ENCODE measurements at regions not wholly inside any gene's neighbourhood (a gene's known extent, or its start where the extent isn't known, plus 50 kb on each side); places are given as distances from the start of the nearest gene placed in this dataset.

DNA sequence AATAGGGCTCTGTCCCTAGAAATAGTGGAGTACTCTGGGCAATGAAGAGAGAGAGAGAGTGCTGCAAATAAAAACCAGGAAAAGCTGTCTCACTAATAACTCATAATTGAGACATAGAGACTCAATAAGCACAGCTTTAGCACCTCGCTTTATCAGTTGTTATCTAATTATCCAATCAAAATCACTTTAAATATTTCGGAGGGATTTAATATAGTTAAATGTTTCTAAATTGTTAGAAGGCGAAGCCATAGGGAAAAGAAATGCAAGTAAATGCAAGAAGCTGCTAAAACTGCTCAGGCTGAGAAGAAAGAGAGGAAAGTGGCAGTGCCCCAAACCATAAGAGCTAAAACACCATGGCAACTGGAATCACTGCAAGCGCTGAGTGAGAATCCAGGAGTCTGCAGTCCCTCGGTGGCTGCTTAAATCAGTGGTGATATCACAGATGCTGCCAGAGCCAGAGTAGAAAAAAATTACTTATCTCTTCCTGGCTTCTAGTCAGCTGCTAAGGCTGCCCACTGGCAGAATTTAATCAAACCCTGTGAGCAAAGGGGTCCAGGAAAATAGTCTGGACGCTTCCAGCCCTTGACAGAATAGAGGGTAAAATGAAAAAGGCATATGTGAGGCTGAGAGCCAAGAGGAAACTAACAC is 150.4 kb upstream of the CHRM2 start:
- DNase-seq (ENCODE audit: low read depth), result no peak
- H3K36me3 ChIP-seq (ENCODE audit: control insufficient read depth, insufficient read depth, low read length), result no peaks in the 10 kb centered on the region
- no peak overlapping the region for H3K4me3 ChIP-seq (ENCODE audit: low read depth, low read length)
- H3K27me3 ChIP-seq (ENCODE audit: control insufficient read depth, insufficient read depth, low read length), result no peaks in the 10 kb centered on the region
- TF ChIP-seq, protein P1, sequence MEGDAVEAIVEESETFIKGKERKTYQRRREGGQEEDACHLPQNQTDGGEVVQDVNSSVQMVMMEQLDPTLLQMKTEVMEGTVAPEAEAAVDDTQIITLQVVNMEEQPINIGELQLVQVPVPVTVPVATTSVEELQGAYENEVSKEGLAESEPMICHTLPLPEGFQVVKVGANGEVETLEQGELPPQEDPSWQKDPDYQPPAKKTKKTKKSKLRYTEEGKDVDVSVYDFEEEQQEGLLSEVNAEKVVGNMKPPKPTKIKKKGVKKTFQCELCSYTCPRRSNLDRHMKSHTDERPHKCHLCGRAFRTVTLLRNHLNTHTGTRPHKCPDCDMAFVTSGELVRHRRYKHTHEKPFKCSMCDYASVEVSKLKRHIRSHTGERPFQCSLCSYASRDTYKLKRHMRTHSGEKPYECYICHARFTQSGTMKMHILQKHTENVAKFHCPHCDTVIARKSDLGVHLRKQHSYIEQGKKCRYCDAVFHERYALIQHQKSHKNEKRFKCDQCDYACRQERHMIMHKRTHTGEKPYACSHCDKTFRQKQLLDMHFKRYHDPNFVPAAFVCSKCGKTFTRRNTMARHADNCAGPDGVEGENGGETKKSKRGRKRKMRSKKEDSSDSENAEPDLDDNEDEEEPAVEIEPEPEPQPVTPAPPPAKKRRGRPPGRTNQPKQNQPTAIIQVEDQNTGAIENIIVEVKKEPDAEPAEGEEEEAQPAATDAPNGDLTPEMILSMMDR (IDR thresholded peaks at IDR 0.05; ENCODE audit: insufficient read depth, low read length, poor library complexity, severe bottlenecking), result no peak

DNA sequence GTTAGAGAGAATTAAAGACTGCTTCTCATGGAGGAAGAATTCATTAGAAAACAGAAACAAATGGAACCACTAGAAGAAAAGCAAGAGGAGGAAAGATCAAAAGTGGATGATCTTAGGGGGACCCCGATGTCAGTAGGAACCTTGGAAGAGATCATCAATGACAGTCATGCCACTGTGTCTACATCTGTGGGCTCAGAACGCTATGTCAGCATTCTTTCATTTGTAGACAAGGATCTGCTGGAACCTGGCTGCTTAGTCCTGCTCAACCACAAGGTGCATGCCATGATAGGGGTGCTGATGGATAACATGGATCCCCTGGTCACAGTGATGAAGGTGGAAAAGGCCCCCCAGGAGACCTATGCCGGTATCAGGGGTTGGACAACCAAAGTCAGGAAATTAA is 154.4 kb upstream of the CHRM2 start:
- TF ChIP-seq, protein P1 (IDR thresholded peaks at IDR 0.05; ENCODE audit: insufficient read depth, low read length, poor library complexity, severe bottlenecking), result no peak
- no peaks in the 10 kb centered on the region for H3K27me3 ChIP-seq (ENCODE audit: control insufficient read depth, insufficient read depth, low read length)
- no peak overlapping the region for H3K4me3 ChIP-seq (ENCODE audit: low read depth, low read length)
- H3K36me3 ChIP-seq (ENCODE audit: control insufficient read depth, insufficient read depth, low read length), result no peaks in the 10 kb centered on the region
- DNase-seq (ENCODE audit: low read depth), result no peak

DNA sequence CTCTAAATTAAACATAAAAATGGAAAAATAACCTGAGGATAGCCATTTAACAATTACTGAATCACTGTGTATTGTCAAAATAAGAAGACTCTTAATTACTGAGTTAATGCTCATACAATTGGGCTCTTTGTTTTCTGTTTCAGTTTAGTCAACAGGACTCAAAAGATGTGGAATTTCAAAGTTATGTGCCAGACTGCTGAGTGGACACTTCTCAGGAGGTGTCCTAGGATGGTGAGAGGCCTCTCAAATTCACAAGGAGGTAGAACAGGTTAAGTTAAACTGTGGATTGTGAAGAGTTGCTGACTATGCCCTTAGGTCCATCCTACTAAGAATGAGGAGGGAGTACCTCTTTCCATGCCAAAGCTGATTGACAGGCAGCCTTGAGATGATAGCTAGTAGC is 157.7 kb upstream of the CHRM2 start:
- Histone ChIP-seq H3K36me3 (ENCODE audit: control insufficient read depth, insufficient read depth, low read length) (no peaks in the 10 kb centered on the region), H3K4me3 (ENCODE audit: low read depth, low read length) (no peak overlapping the region), H3K27me3 (ENCODE audit: control insufficient read depth, insufficient read depth, low read length) (no peaks in the 10 kb centered on the region)
- DNase-seq (ENCODE audit: low read depth), result no peak
- TF ChIP-seq, protein P1 (IDR thresholded peaks at IDR 0.05; ENCODE audit: insufficient read depth, low read length, poor library complexity, severe bottlenecking), result no peak

DNA sequence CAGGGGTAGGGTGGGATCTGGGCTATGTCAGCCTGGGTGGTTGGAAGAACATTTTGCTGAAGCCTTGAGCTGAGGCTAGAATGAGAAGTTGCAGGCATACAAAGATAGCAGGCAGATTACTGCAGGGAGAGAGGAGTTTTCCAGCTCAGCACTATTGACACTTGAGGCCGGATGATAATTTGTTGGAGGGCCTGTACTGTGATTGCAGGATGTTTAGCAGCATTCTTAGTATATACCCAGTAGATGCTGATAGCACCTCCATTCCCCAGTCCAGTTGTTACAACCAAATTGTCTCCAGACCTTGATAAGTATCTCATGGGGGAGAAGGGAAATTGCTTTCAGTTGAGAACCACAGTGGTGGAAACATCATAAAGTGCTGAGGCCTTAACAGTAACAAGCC is 158.6 kb upstream of the CHRM2 start:
- no peak overlapping the region for H3K4me3 ChIP-seq (ENCODE audit: low read depth, low read length)
- no peaks in the 10 kb centered on the region for H3K36me3 ChIP-seq (ENCODE audit: control insufficient read depth, insufficient read depth, low read length)
- no peaks in the 10 kb centered on the region for H3K27me3 ChIP-seq (ENCODE audit: control insufficient read depth, insufficient read depth, low read length)
- DNase-seq (ENCODE audit: low read depth), result no peak
- TF ChIP-seq, protein P1 (IDR thresholded peaks at IDR 0.05; ENCODE audit: insufficient read depth, low read length, poor library complexity, severe bottlenecking), result no peak

DNA sequence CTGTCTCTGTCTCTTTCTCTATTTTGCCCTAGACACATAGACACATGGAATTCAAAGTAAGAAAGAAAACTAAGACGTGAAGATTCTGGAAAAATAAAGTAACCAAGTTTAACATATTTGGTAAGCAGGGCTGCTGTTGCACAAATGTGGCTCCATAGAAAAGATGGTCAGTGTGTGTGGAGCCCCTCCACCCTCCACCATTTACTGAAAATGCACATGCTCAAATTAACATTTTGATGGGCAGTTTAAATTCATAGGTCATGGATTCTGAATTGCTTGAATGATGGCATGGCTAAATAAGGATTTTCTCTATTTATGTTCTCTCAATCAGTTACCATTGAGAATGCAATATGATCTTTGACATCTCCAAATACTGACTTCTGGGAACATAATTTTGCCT is 165.5 kb upstream of the CHRM2 start:
- Histone ChIP-seq H3K4me3 (ENCODE audit: low read depth, low read length) (no peak overlapping the region), H3K27me3 (ENCODE audit: control insufficient read depth, insufficient read depth, low read length) (no peaks in the 10 kb centered on the region), H3K36me3 (ENCODE audit: control insufficient read depth, insufficient read depth, low read length) (no peaks in the 10 kb centered on the region)
- DNase-seq (ENCODE audit: low read depth), result no peak
- TF ChIP-seq, protein P1 (IDR thresholded peaks at IDR 0.05; ENCODE audit: insufficient read depth, low read length, poor library complexity, severe bottlenecking), result no peak

DNA sequence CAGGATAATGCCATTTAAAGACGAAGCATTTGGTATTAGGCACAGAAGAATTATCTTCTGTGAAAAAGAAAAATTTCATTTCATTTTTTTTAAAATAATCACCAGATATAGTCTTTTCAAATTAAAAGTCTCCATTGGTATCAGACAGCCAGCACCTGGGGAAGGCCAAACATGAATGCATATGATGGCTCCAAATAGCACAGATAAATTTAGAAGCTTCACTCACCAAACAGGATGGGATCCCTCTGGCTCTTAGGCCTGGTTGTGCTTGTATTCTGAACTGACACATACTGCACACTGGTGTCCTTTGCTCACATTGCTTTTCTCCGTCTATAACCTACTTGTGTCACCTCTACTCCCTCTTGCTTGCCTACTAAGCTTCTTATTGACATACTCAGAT is 169.5 kb upstream of the CHRM2 start:
- Histone ChIP-seq H3K27me3 (ENCODE audit: control insufficient read depth, insufficient read depth, low read length) (no peaks in the 10 kb centered on the region), H3K4me3 (ENCODE audit: low read depth, low read length) (no peak overlapping the region), H3K36me3 (ENCODE audit: control insufficient read depth, insufficient read depth, low read length) (no peaks in the 10 kb centered on the region)
- TF ChIP-seq, protein P1 (IDR thresholded peaks at IDR 0.05; ENCODE audit: insufficient read depth, low read length, poor library complexity, severe bottlenecking), result no peak
- DNase-seq (ENCODE audit: low read depth), result no peak
